DND-41 (cell line): ENCODE measurements at regions not wholly inside any gene's neighbourhood (a gene's known extent, or its start where the extent isn't known, plus 50 kb on each side); places are given as distances from the start of the nearest gene placed in this dataset.
"Not testable (repeated sequence)": the region's sequence is repeated elsewhere in the genome, so short reads cannot be mapped to it uniquely, and the experiment has no call there.

ENCODE experiments used
- ATAC-seq: fragments of 200-7000 bp; cut with Tn5 transposase; 3 replicates; pipeline ENCODE4 v1.9.1; 2021; ENCODE audit warnings: low read depth; ENCODE audit not compliant: insufficient read depth
- DNase-seq: peaks from one replicate; pipeline ENCODE4 v3.0.0-alpha.2; 2020
- H2AFZ ChIP-seq: 2 replicates; pipeline ENCODE4 v1.6.0; 2012; ENCODE audit warnings: low read depth, low read length
- H3K27ac ChIP-seq: 2 replicates; pipeline ENCODE4 v1.5.1; 2012; ENCODE audit warnings: low read length, inconsistent platforms
- H3K27me3 ChIP-seq: fragments of 200-600 bp; sonication (generic); 2 replicates; pipeline ENCODE4 v1.6.0; 2012; ENCODE audit warnings: low read length, mild to moderate bottlenecking, inconsistent platforms; ENCODE audit not compliant: insufficient read depth, poor library complexity
- H3K36me3 ChIP-seq: 2 replicates; pipeline ENCODE4 v1.5.1; 2012; ENCODE audit warnings: low read length, inconsistent platforms; ENCODE audit not compliant: insufficient read depth
- H3K4me1 ChIP-seq: 2 replicates; pipeline ENCODE4 v1.5.1; 2012; ENCODE audit warnings: mild to moderate bottlenecking, low read length; ENCODE audit not compliant: insufficient read depth
- H3K4me2 ChIP-seq: 2 replicates; pipeline ENCODE4 v1.6.0; 2012; ENCODE audit warnings: mild to moderate bottlenecking, moderate library complexity, low read length, inconsistent platforms; ENCODE audit not compliant: insufficient read depth
- H3K4me3 ChIP-seq, 2 experiments: fragments of 200-600 bp in 1 of 2; shearing (Covaris generic) in 1 of 2; 2 replicates each; pipeline ENCODE4 v1.5.1; 2012 to 2016; ENCODE audit warnings: inconsistent platforms in 2 of 2, low read length in 2 of 2, mild to moderate bottlenecking in 2 of 2, low read depth in 1 of 2, moderate library complexity in 1 of 2
- H3K79me2 ChIP-seq: 2 replicates; pipeline ENCODE4 v1.6.0; 2012; ENCODE audit warnings: low read length, inconsistent platforms; ENCODE audit not compliant: insufficient read depth
- H3K9ac ChIP-seq: 2 replicates; pipeline ENCODE4 v1.6.0; 2012; ENCODE audit warnings: low read depth, mild to moderate bottlenecking, inconsistent platforms, low read length, moderate library complexity
- H3K9me3 ChIP-seq: 2 replicates; pipeline ENCODE4 v1.5.1; 2012; ENCODE audit warnings: low read length, moderate library complexity, mild to moderate bottlenecking, inconsistent platforms; ENCODE audit not compliant: insufficient read depth, severe bottlenecking
- H4K20me1 ChIP-seq: 2 replicates; pipeline ENCODE4 v1.6.0; 2012; ENCODE audit warnings: low read length; ENCODE audit not compliant: insufficient read depth
- CTCF ChIP-seq: IDR thresholded peaks from 2 replicates; pipeline ENCODE4 v1.5.1; 2012; ENCODE audit warnings: borderline replicate concordance, low read length, moderate library complexity, mild to moderate bottlenecking; ENCODE audit not compliant: poor library complexity, severe bottlenecking; ENCODE audit errors: extremely low read depth
- EZH2 ChIP-seq: IDR thresholded peaks from 3 replicates; pipeline ENCODE4 v1.6.1; 2012; ENCODE audit warnings: borderline replicate concordance, low read depth, mild to moderate bottlenecking, moderate library complexity, low read length, inconsistent platforms; ENCODE audit not compliant: severe bottlenecking

GRCh38 chr4:66123831-66124413 is 453.6 kb upstream of the EPHA5 start:
- no peaks in the 10 kb centered on the region for H4K20me1 ChIP-seq
- H3K4me3 ChIP-seq: no peak overlapping the region
- no peak overlapping the region for H3K9ac ChIP-seq
- H3K4me2 ChIP-seq: no peak overlapping the region
- H3K27me3 ChIP-seq: no peaks in the 10 kb centered on the region
- H3K9me3 ChIP-seq: no peaks in the 10 kb centered on the region
- ATAC-seq (no peak), DNase-seq (no peak)
- no peaks in the 10 kb centered on the region for H3K36me3 ChIP-seq
- 0 out of 2 replicates have a peak overlapping the region, but pooled peaks have one; percentile 17 for H2AFZ ChIP-seq
- no peaks in the 10 kb centered on the region for H3K4me1 ChIP-seq
- TF ChIP-seq CTCF (no peak), EZH2 (no peak)
- H3K27ac ChIP-seq: no peak overlapping the region
- no peaks in the 10 kb centered on the region for H3K79me2 ChIP-seq

- ATAC-seq: no peak
- TF ChIP-seq CTCF (no peak), EZH2 (no peak)
Observed at GRCh38 chr4:66123190-66123589, 452.9 kb upstream of the EPHA5 start.

GRCh38 chr4:66115231-66115630 is 444.9 kb upstream of the EPHA5 start:
- H3K27me3 ChIP-seq, H3K79me2 ChIP-seq, H4K20me1 ChIP-seq, H3K27ac ChIP-seq, ATAC-seq, H3K4me3 ChIP-seq, H3K4me1 ChIP-seq, H3K4me2 ChIP-seq, H3K9me3 ChIP-seq, H3K9ac ChIP-seq, H3K36me3 ChIP-seq, H2AFZ ChIP-seq, DNase-seq: not testable (repeated sequence)

More at GRCh38 chr4:66123190-66123589, 452.9 kb upstream of the EPHA5 start:
- no peaks in the 10 kb centered on the region for H3K4me1 ChIP-seq
- H3K4me3 ChIP-seq: no peak overlapping the region
- no peak overlapping the region for H3K4me2 ChIP-seq
- no peak for DNase-seq
- H2AFZ ChIP-seq: no peak overlapping the region
- H3K27me3 ChIP-seq: no peaks in the 10 kb centered on the region
- H3K27ac ChIP-seq: no peak overlapping the region
- no peaks in the 10 kb centered on the region for H3K36me3 ChIP-seq
- H4K20me1 ChIP-seq: no peaks in the 10 kb centered on the region
- H3K9me3 ChIP-seq: no peaks in the 10 kb centered on the region
- no peaks in the 10 kb centered on the region for H3K79me2 ChIP-seq
- H3K9ac ChIP-seq: no peak overlapping the region

GRCh38 chr4:66108898-66109297 is 438.6 kb upstream of the EPHA5 start:
- Histone ChIP-seq H3K9me3 (peaks cover 4% of the 10 kb centered on the region), H3K27me3 (no peaks in the 10 kb centered on the region), H3K4me1 (no peaks in the 10 kb centered on the region), H2AFZ (no peak overlapping the region), H3K4me3 (no peak overlapping the region), H3K36me3 (no peaks in the 10 kb centered on the region), H3K79me2 (no peaks in the 10 kb centered on the region), H4K20me1 (no peaks in the 10 kb centered on the region), H3K27ac (no peak overlapping the region), H3K4me2 (no peak overlapping the region), H3K9ac (no peak overlapping the region)
- ATAC-seq (no peak), DNase-seq (no peak)
- no peak for TF ChIP-seq EZH2
- peak; percentile 20 for TF ChIP-seq CTCF
